Suprapubic skin (tissue), 4 donors: ENCODE measurements at regions not wholly inside any gene's neighbourhood (a gene's known extent, or its start where the extent isn't known, plus 50 kb on each side); places are given as distances from the start of the nearest gene placed in this dataset.

Source experiments
- DNase-seq, 2 donors: peaks; one replicate each; pipeline ENCODE4 v3.0.0-alpha.2; 2019; ENCODE audit warnings: low spot score in 2 of 2
- H3K27ac ChIP-seq: fragments of 200-600 bp; sonication (generic); one replicate; pipeline ENCODE4 v1.5.1; 2019
- H3K27me3 ChIP-seq: fragments of 200-600 bp; sonication (generic); one replicate; pipeline ENCODE4 v1.5.1; 2019
- H3K36me3 ChIP-seq: fragments of 200-600 bp; sonication (generic); one replicate; pipeline ENCODE4 v1.5.1; 2019
- H3K4me1 ChIP-seq: fragments of 200-600 bp; sonication (generic); one replicate; pipeline ENCODE4 v1.5.1; 2019
- H3K4me3 ChIP-seq: fragments of 200-600 bp; sonication (generic); one replicate; pipeline ENCODE4 v1.5.1; 2019; ENCODE audit warnings: mild to moderate bottlenecking
- H3K9me3 ChIP-seq: fragments of 200-600 bp; sonication (generic); one replicate; pipeline ENCODE4 v1.5.1; 2019
- CTCF ChIP-seq, 2 donors: fragments of 200-600 bp in 1 of 2; fragments of 450-650 bp in 1 of 2; sonication (generic) in 1 of 2; IDR thresholded peaks; one replicate each; pipeline ENCODE4 v1.5.1; 2016 to 2019; ENCODE audit warnings: antibody characterized with exemption in 2 of 2, mild to moderate bottlenecking in 1 of 2, moderate library complexity in 1 of 2
- EP300 ChIP-seq: sonication (generic); formaldehyde crosslinking; IDR thresholded peaks from one replicate; pipeline ENCODE4 v1.6.1; 2017; ENCODE audit warnings: antibody characterized with exemption
- POLR2A ChIP-seq, 2 donors: fragments of 450-650 bp; IDR thresholded peaks; one replicate each; pipeline ENCODE4 v1.6.1; 2017; ENCODE audit warnings: antibody characterized with exemption in 2 of 2, mild to moderate bottlenecking in 2 of 2, moderate library complexity in 2 of 2
- POLR2AphosphoS5 ChIP-seq, 3 donors: sonication (generic); formaldehyde crosslinking; IDR thresholded peaks; one replicate each; pipeline ENCODE4 v1.6.1; 2017; ENCODE audit warnings: antibody characterized with exemption in 3 of 3
- WGBS: methylation state at CpG from one replicate; pipeline ENCODE4 v1.1.5; 2018; 5-methylcytosine and 5-hydroxymethylcytosine counted together

- DNase-seq, result no peak
- H3K27ac ChIP-seq, result no peak overlapping the region
- no peaks in the 10 kb centered on the region for H3K36me3 ChIP-seq
- no peaks in the 10 kb centered on the region for H3K9me3 ChIP-seq
- TF ChIP-seq CTCF (IDR thresholded peaks at IDR 0.05) (no peak), EP300 (no peak), POLR2AphosphoS5 (IDR thresholded peaks at IDR 0.05) (no peak), POLR2A (IDR thresholded peaks at IDR 0.05) (no peak)
- no peaks in the 10 kb centered on the region for H3K4me1 ChIP-seq
- 56% methylated on average over 2 of the region's 2 CpGs for WGBS
- H3K27me3 ChIP-seq, result no peaks in the 10 kb centered on the region
- H3K4me3 ChIP-seq, result no peak overlapping the region
Observed at GRCh38 chr5:41617843-41618515, 107.6 kb upstream of the PLCXD3 start.

- no peaks in the 10 kb centered on the region for H3K4me1 ChIP-seq
- DNase-seq, result no peak
- no peak overlapping the region for H3K4me3 ChIP-seq
- H3K27ac ChIP-seq, result no peak overlapping the region
- H3K27me3 ChIP-seq, result no peaks in the 10 kb centered on the region
- no peaks in the 10 kb centered on the region for H3K9me3 ChIP-seq
- TF ChIP-seq POLR2A (IDR thresholded peaks at IDR 0.05), result no peak
- no peak for TF ChIP-seq POLR2AphosphoS5 (IDR thresholded peaks at IDR 0.05)
- no peak for TF ChIP-seq CTCF (IDR thresholded peaks at IDR 0.05)
- TF ChIP-seq EP300, result no peak
- WGBS, result 54% methylated on average over 1 of the region's 1 CpG
- no peaks in the 10 kb centered on the region for H3K36me3 ChIP-seq
Observed at GRCh38 chr5:41610386-41610785, 100.0 kb upstream of the PLCXD3 start.

- H3K36me3 ChIP-seq, result no peaks in the 10 kb centered on the region
- H3K4me3 ChIP-seq, result no peak overlapping the region
- H3K27ac ChIP-seq, result no peak overlapping the region
- TF ChIP-seq EP300, result no peak
- no peaks in the 10 kb centered on the region for H3K9me3 ChIP-seq
- WGBS, result 12% methylated on average over 2 of the region's 2 CpGs
- H3K4me1 ChIP-seq, result no peaks in the 10 kb centered on the region
- no peaks in the 10 kb centered on the region for H3K27me3 ChIP-seq
- DNase-seq, result no peak
Observed at GRCh38 chr5:41600731-41601130, 90.3 kb upstream of the PLCXD3 start.

GRCh38 chr5:41598011-41598410 lies 87.6 kb upstream of the PLCXD3 start:
- no peak overlapping the region for H3K27ac ChIP-seq
- H3K27me3 ChIP-seq, result no peaks in the 10 kb centered on the region
- DNase-seq, result no peak
- H3K4me1 ChIP-seq, result no peaks in the 10 kb centered on the region
- no peak for TF ChIP-seq EP300
- H3K4me3 ChIP-seq, result no peak overlapping the region
- H3K9me3 ChIP-seq, result no peaks in the 10 kb centered on the region
- no peaks in the 10 kb centered on the region for H3K36me3 ChIP-seq

- no peak for TF ChIP-seq POLR2AphosphoS5 (IDR thresholded peaks at IDR 0.05)
- no peak for TF ChIP-seq EP300
- TF ChIP-seq POLR2A (IDR thresholded peaks at IDR 0.05), result no peak
- TF ChIP-seq CTCF (IDR thresholded peaks at IDR 0.05), result no peak
- H3K36me3 ChIP-seq, result no peaks in the 10 kb centered on the region
- H3K9me3 ChIP-seq, result no peaks in the 10 kb centered on the region
- no peaks in the 10 kb centered on the region for H3K27me3 ChIP-seq
- no peaks in the 10 kb centered on the region for H3K4me1 ChIP-seq
- 96% methylated on average over 17 of the region's 17 CpGs for WGBS
- H3K27ac ChIP-seq, result no peak overlapping the region
- no peak overlapping the region for H3K4me3 ChIP-seq
- DNase-seq, result no peak
Observed at GRCh38 chr5:41587668-41588067, 77.3 kb upstream of the PLCXD3 start.

GRCh38 chr5:41575110-41575779 lies 64.8 kb upstream of the PLCXD3 start:
- Histone ChIP-seq H3K4me1 (no peaks in the 10 kb centered on the region), H3K36me3 (no peaks in the 10 kb centered on the region), H3K27me3 (no peaks in the 10 kb centered on the region), H3K9me3 (no peaks in the 10 kb centered on the region), H3K27ac (no peak overlapping the region), H3K4me3 (no peak overlapping the region)
- WGBS, result 75% methylated on average over 1 of the region's 1 CpG
- TF ChIP-seq POLR2AphosphoS5 (IDR thresholded peaks at IDR 0.05) (no peak), CTCF (IDR thresholded peaks at IDR 0.05) (no peak), POLR2A (IDR thresholded peaks at IDR 0.05) (no peak), EP300 (no peak)
- DNase-seq, result no peak
